Mammary epithelial cell (primary cell): ENCODE measurements at regions not wholly inside any gene's neighbourhood (a gene's known extent, or its start where the extent isn't known, plus 50 kb on each side); places are given as distances from the start of the nearest gene placed in this dataset.

Source experiments
- EZH2 ChIP-seq: IDR thresholded peaks from 2 replicates; pipeline ENCODE4 v1.6.1; 2012; ENCODE audit warnings: low read length, inconsistent platforms, borderline replicate concordance
- TF ChIP-seq, protein P1 (sequence below), 2 donors: IDR thresholded peaks in 1 of 2; conservative IDR thresholded peaks in 1 of 2; 2 replicates each; pipeline ENCODE4 v1.5.1; 2011 to 2012; ENCODE audit warnings: inconsistent platforms in 2 of 2, low read length in 2 of 2, mild to moderate bottlenecking in 2 of 2, control low read depth in 1 of 2, low read depth in 1 of 2; ENCODE audit not compliant: insufficient read depth in 1 of 2; ENCODE audit errors: extremely low read depth in 1 of 2

DNA sequence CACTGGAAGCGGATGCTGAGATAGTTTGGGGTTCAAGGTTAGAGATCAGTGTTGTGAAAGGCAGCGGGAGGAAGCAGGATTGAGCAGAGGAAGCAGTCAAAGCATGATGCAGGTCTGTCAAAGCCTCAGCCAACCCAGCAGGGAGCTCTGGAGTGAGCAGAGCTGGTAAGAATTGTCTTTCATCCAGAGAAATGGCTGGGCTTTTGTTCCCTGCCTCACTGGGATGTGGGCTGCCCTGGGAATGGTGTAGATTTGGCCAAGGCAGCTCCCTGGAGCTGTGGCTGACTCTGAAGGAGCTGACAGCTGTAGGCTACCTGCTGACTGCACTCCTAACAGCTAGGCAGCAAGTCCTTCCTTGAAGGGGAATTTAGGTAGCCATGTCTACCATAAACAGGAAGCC is 61.9 kb upstream of the STXBP5L start:
- TF ChIP-seq, protein P1, sequence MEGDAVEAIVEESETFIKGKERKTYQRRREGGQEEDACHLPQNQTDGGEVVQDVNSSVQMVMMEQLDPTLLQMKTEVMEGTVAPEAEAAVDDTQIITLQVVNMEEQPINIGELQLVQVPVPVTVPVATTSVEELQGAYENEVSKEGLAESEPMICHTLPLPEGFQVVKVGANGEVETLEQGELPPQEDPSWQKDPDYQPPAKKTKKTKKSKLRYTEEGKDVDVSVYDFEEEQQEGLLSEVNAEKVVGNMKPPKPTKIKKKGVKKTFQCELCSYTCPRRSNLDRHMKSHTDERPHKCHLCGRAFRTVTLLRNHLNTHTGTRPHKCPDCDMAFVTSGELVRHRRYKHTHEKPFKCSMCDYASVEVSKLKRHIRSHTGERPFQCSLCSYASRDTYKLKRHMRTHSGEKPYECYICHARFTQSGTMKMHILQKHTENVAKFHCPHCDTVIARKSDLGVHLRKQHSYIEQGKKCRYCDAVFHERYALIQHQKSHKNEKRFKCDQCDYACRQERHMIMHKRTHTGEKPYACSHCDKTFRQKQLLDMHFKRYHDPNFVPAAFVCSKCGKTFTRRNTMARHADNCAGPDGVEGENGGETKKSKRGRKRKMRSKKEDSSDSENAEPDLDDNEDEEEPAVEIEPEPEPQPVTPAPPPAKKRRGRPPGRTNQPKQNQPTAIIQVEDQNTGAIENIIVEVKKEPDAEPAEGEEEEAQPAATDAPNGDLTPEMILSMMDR (conservative IDR thresholded peaks at IDR 0.05 in 1 of 2, IDR thresholded peaks at IDR 0.05 in 1 of 2; ENCODE audit: extremely low read depth in 1 of 2, insufficient read depth in 1 of 2, low read depth in 1 of 2, low read length in 2 of 2): no peak
- no peak for TF ChIP-seq EZH2
